Kidney capillary endothelial cell (primary cell): ENCODE measurements at regions not wholly inside any gene's neighbourhood (a gene's known extent, or its start where the extent isn't known, plus 50 kb on each side); places are given as distances from the start of the nearest gene placed in this dataset.

Source experiments
- DNase-seq: peaks from one replicate; pipeline ENCODE4 v3.0.0-alpha.2; 2018; ENCODE audit warnings: low spot score

DNA sequence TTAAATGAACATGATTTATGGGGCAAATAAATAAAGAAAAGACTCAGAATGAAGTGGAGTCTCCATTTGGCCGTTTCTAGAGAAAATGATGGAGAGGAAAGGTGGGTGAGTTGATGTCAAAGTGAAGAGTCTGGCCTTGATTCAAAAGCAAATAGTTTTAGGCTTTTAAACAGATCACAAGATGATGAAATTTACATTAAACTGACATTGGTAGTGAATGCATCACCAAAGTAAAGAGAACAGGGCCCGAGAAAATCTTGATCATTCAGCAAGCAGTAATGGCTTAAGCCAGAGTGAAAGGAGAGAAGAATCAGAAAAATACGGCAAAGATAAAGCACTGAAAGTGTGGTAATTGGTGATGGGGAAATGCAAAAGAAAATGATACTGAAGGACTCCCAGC, 460.0 kb upstream of the SGCD start:
- no peak for DNase-seq

DNA sequence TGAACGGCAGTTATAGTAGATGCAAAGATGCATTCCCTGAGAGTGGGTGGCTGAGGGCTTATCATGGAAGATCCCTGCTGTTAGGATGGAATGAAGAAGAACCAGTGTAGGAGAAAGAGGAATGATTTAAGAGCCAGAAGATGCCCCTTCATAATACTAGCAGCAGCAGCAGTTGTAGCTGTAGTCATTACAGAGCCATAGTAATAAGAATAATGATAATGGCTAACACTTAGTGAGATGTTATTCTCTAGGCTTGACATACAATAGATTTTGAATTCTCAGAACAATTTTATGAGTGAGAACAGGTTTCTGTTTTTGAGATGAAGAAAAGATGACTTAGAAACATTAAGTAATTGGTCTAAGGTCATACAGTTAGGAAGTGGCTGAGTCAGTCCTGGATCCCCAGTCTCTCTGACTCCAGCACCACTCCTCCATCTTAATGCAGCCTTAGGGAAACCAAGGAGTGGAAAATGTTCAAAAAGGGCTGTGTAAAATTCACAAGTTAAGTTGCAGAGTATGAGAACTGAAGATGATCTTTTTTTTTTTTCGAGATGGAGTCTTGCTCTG, 459.4 kb upstream of the SGCD start:
- DNase-seq: no peak

DNA sequence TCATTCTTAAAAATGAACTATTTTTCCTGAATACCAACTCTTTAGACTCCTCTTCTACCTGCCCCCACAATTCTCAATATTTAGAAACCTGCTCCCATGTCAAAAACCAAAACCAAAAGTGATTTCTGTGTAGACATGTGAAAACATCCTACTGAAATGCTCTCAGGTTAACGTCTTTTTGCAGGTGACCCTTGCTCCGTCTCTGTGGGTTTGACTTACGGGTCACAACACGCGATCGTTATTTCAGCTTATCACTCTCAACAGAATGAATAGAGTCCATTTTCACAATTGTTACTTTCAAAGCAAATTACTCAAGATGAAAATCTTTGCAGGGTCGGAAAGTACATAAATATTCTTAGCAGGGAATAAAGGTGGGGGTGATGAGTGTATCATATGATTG, 456.3 kb upstream of the SGCD start:
- no peak for DNase-seq

DNA sequence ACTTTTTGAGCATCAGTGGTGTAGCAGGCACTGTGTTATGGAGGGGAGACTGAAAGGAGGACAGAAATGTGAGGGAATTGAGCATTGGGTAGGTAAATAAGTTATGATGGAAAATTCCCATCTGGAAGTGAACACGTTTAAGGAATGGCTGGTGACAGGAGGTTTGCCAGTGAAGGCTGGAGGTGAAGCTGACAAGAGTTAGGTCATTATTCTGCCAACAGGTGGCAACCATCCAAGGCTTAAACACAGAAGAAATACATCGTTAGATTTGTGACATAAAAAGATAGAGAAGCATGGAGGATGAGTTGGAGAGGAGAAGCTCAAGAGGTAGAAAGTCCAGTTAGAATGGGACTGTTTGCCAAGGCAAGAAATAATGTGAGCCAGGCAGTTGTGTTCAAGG, 455.3 kb upstream of the SGCD start:
- no peak for DNase-seq

DNA sequence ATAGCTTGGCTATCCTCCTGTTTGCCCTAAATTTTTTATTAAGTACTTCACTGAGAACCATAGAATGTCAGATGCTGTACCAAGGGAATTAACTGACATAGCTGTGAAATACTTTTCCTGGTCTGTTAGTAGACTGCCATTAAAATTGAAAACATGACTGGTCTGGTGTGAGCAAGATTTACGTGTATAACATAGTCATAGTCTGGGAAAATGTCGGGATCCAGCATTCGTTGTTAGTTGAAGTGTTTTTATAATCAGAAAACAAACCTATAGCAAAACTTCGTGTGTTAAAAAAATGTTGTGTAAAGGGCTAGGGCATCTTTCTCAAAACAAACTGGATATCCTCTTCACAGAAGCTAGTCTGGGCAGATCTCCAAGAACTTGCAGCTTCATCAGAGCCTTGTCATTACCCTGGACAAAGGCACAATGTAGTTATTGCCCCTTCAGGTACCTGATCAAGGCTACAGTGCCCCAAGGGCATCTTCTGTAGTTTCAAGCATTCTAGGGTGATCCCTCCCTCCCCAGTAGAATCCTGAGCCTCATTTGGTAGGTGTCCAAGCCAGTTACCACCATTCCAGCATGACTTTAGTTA, 454.2 kb upstream of the SGCD start:
- no peak for DNase-seq

DNA sequence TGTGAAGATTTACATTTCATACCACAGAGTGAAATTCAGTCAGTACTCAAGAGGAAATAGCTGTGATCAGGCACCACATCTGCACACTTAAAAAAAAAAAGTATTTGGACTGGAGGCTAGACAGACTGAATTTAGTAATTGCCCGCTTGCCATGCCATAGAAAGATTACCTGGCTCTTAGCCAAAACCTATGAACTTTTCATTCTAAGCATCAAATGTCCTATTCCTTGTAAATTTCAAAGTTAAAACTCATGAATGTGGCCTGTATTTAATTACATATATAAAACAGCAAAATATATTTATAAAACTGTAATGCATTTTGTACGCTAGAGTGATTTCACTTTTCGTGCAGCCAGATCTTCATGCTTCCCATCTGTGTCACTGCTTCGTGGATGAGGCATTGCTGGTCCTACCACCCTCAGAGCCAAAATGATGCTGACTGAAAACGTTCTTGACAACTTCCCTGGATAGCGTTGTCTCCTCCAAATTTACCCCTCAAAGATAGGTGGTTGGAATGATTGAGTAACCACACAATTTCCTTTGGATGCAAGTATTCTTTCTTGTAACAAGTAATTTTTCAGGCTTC, 447.9 kb upstream of the SGCD start:
- DNase-seq: no peak

DNA sequence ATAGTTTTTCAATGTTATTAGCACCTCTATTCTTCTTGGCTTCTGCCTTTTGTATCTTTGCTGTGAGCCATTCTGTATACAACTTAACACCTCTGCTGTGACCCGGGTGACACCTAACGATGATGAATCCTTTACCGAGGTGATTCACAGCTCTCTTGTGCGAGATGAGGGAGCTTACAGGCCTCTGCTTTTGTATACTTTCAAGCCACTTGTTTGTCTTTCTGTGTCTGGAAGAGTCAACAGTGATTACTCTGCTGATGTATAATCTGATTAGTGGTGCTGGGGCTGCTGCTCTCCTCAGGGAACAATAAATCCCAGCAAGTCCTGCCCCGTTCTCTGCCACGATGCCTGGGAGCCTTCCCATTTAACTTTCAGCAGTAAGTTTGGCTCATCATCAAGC, 442.9 kb upstream of the SGCD start:
- DNase-seq: no peak

DNA sequence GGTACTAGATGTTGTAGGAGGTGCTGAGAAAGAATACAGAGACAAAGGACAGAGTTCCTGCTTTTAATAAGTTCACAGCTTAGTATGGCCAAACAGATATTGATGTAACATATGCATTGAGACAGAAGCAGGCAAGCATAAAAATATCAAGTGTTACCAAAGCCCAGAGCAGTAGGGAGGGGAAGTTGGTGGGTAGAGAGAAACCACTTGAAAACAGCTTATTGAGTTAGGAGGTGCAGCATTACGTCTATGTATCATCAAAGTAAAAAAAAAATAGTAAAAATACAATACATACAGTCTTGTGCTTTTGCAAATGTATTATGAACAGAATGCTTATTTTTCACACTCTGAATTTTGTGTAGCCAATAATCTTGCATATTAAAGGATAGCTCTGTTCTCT, 441.8 kb upstream of the SGCD start:
- no peak for DNase-seq

DNA sequence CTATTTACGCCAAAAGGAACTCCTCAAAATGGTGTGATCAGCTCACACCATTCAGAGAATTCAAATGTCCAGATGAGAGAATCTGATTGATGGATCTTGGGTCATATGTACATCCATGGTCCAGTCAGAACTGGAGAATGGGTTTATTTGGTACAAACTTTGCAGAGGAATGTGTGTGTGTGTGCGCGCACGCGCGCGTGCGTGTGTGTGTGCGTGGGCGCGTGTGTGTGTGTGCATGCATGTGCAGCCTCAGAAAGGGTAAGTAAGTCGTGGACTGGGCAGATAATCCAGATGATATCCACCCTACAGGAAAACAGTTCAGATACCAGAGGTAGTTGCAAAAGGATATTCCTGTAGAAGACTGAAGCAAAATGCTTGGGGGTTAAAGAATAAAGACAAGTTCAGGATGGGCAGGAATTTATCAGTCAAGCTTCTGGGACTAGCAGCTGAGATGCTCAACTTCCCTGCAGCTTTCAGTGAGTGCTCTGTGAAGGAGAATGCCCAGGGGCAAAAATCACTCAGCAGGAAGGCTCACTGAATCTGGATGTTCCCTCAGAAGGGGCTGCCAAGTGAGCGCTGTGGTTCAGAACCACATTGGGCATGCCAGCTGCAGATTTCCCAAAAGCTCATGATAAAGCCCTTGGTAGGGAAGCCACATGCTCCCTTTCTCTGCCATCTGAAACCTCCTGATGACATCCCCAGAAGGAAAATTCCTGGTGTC, 440.5 kb upstream of the SGCD start:
- no peak for DNase-seq

DNA sequence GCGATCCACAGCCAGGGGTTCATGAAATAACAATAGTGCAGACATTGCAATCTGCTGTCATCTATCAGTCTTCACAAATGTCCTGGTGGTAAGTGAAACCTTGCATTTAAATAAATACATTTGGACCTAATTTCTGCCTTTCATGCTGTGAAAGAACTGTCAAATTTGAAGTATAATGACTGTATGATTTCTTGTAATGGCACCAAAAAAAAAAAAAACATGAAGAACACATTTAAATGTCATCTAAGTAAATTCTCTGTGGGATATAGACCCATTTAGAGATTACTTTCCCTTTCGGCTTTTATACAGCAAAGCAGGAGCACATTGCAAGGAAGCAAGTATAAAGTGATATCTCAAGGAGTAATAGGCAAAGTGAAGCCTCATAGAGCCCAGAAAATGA, 431.5 kb upstream of the SGCD start:
- DNase-seq: no peak

DNA sequence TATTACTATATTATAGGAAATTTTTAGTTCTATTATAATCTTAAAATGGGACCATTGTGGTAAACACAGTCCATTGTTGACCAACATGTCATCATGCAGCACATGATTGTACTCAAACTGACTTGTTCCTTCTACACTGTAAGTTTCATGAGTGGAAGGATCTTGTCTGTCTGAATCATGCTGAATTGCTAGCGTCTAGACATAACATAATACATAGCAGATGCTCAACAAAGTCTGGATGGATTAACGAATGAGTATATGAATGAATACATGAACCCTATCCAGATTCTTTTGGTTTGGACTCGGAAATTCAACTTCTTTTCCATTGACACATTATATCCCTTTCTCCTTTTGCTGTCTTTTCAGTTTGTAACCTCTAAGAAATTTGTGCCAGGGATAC, 429.2 kb upstream of the SGCD start:
- no peak for DNase-seq

DNA sequence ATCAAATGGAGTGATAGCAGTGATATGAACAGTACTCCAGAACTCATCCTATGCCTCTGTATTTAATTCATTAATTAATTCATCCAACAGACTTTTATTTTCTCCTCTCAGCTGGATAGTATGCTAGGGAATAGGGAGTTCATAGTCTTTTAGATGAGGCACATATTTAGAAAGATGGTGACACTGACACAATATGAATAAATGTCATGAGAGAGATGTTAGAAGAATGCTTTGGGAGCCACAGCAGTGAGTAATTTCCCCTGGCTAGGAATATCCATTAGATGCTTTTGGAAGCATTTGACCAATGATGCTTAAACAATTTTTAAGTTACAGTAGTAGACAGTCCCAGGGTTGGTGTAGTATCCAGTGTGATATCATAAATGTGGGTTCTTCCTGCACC, 428.7 kb upstream of the SGCD start:
- DNase-seq: no peak

DNA sequence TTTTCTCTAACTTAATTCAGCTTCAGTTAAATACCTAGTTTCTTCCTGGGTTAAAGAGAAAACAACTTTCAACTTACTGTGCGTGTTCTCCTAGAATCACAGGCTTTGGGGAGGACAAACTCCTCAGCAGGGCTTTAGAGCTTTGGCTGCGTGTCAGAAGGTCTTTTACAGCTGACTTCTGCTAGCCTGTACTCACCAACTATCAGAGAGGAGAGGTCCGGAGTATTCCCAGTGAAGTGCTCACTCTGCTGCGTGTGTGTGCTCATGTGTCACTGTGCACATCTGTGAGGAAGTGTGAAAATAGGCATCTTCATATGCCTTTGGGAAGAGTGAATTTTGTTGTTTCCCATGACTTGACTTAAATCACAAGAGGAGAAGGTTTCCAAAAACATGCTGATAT, 423.2 kb upstream of the SGCD start:
- DNase-seq: no peak

DNA sequence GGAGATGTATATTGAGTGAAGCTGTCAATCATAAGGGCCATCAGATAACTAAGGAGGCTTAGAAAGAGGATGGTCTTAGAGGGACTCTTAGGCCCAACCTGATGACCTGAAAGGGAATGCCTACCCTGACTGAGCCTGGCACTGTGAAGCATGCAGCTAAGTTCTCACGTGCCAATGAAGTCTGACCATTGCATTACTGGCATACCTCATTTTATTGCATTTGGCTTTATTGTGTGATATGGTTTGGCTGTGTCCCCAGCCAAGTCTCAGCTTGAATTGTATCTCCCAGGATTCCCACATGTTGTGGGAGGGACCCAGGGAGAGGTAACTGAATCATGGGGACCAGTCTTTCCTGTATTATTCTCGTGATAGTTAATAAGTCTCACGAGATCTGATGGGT, 421.6 kb upstream of the SGCD start:
- DNase-seq: no peak

DNA sequence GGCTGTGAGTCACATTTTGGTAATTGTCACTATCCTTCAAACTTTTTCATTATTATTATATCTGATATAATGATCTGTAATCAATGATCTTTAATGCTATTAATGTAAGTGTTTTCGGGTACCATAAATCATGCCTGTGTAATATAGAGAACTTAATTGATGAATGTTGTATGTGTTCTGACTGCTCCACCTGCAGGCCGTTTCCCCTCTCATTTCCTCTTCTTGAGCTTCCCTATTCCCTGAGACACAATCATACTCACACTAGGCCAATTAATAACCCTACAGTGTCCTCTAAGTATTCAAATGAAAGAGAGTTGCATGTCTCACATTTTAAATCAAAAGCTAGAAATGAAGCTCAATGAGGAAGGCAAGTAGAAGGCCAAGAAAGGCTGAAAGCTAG, 420.9 kb upstream of the SGCD start:
- DNase-seq: no peak

DNA sequence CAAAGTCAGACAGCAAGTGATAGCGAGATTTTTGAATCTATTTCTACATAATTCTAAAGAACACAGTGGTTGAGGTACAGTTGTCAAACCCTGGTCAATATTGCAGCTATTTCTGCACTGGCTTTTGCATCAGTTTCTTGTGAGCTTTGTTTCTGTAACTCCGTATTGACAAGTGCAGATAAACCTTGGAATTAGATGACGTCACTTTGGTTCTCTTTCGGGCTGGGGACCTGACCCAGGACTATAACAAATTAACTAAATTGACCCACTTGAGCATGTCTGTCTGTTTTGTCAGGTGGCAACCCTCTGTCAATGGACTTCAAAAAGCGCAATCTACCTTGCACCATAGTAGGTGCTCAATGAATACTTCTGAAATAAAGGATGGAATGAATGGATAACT, 418.4 kb upstream of the SGCD start:
- DNase-seq: no peak

DNA sequence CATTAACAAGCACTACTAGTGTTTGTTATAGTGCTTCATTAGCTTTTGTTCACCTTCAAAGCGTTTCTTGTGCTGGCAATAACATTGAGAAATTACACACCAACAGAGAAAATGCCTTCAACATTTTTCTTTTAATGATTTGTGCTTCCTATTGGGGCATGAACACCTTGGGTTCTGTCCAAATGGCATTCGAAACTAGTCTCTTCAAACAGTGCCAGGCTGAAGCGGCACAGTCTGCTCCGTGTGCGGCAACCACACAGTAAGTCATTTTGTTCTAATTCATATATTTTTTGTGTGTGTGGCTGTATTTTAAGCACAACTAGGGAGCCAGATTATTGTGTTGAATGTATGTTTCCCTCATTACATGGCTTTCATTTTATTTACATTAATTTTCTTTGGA, 414.7 kb upstream of the SGCD start:
- DNase-seq: no peak

DNA sequence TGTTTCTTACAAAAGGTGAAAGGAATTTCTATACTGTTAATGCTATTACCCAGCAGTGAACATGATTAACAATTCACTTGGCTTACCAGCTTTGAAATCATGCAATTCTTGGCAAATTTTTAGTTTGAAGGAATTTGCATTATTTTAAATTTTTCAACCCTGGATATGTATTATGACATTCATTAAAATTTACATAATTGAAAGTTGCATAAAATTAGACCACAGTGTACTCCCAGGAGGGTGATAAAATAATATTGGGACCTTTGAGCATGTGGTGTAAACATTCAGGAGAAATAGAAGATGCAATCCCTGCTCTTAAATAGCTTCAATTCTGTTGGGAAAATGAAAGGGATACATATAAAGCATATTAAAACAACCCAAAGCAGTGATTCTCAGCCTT, 412.2 kb upstream of the SGCD start:
- no peak for DNase-seq

DNA sequence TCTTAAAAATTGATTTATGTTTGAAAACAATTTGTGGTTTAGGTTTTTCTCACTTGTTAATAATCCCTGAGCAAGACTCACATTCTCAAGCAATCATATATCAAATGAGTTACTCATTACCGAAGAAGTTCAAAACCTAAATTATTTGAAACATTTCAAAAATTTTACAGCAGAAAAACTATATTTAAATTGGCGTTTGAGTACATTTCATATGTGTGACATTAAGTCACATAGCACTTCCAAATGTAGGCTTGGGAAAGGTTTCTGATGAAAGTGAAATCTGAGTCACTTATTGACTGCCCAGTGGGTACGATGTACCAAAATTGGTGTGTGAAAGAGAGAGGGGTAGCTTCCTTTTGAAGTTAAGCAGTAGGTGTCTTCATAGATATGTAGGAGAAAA, 411.4 kb upstream of the SGCD start:
- no peak for DNase-seq

DNA sequence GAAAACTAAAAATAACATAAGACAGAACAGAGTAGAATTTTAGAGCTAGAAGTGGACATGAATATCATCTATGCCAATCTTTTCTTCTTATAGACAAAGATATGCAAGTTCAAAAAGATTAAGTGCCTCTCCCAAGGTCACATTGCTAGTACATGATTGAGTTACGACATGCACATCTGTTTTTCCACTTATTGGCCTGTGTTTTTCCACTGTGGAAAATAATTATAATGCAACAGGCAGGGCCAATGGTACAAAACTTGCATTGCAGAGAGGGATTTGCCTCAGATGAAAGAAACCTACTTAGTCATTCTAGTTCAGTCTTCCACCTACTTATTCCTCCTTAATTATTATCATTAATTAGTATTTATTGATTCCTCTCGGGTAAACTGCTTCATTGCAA, 407.8 kb upstream of the SGCD start:
- DNase-seq: no peak

DNA sequence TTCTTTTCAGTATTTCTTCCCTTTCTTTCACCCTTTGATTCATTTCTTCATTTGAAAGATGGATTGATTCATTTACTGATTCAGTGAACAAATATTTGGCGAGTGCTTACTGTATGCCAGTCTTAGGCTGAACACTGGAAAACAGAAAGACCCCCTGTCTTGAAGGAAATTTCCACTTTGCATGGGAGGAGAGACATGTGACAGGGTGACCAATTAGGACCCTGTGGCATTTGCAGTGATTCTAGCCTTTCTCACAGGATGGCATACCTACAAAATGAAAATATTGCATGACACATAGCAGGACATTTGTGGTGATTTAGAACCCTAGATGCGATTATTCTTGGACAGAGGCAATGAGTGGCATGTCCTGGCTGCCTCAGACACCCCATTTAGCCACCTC, 407.2 kb upstream of the SGCD start:
- DNase-seq: no peak

DNA sequence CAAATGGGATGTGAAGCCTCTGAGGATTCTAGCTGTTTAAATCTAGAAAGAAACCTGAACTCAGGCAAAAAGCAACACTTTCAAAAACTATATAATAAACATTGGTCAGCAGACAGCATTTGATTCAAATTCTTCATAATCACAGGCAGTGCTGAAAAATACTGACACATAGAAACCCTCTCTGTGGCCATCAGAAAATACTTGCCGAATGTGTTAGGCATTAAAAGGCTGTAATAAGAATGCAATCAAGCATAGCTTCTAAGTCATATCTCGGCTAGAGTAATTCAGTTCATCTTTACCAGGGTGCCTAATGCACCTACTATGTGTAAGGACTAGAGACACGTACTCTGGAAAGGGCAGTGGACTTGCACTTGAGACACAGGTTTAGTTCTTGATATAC, 405.3 kb upstream of the SGCD start:
- DNase-seq: no peak

DNA sequence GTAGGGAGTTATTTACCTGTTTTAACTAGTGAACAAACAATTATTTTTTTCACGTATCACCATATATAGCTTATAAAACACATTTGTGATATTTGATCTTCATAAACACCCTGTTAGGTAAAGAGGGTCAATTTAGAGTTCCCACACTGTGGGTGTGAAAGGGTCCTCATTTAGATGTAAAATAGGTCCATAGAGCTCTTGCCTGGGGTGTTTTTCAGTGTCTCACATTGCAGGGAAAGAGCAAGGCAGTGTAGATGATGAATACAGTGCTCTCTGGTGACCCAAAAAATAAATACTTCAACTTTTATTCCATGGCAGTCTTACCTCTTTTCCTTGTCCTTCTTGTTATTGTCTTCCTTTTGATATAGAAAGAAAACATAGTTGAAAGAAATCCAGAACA, 403.2 kb upstream of the SGCD start:
- DNase-seq: no peak

DNA sequence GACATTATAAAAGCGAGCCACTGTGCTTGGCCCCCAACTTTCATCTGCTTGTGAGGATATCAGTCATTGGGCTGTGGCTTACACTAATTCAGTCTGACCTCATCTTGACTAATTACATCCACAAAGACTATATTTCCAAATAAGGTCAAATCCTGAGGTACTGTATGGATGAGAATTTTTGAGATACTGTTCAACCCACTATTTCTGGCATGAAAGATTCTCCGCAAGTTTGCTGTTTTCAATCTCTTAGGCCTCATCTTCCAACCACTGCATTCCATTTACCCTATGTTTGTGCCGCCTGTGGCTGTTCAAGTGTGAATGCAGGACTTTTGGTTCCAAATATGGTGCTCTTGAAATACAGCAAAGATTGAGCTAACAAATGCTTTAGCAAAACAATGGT, 400.9 kb upstream of the SGCD start:
- DNase-seq: no peak
